GM18858 (cell line): ENCODE measurements at regions not wholly inside any gene's neighbourhood (a gene's known extent, or its start where the extent isn't known, plus 50 kb on each side); places are given as distances from the start of the nearest gene placed in this dataset.

Experiments used
- ATAC-seq: cut with Tn5 transposase; IDR thresholded peaks from one replicate; pipeline ENCODE4 v1.9.1; 2021; ENCODE audit not compliant: unreplicated experiment

DNA sequence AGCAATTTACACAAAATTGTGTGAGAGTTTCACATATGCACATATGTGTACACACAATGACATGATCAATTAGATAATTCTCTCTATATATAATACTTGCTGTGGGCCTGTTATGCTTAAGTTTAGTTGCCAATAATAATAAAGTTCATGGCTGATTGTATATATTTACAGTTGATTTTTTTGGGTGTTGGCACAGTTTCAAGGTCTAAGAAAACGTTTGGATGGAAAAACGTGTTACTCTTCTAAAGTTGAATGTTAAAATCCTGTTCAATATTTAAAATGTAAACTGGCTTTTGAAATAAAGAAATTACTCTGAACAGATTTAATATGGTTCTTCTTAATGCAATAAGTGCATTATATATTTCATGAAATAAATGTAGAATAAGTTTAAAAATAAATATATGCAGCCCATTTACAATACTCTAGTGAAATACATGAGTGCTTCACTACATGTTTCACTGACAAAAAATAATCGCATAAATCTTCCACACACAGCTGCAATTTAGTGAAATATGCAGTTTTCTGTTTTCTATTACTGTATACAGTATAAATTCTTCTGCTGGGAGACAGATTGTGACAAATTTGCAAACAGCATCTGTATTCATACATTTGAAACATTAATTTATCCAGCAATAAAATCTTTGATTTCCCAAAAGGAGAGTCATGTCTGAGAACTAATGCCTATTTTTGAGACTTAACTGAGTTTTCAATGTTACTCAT, 586.9 kb upstream of the KLHL1 start:
- ATAC-seq = no peak

- no peak for ATAC-seq
These were observed 560.7 kb upstream of the KLHL1 start for GRCh38 chr13:70668983-70669382.

- ATAC-seq = no peak
These were observed 560.0 kb upstream of the KLHL1 start for GRCh38 chr13:70668293-70668692.

- no peak for ATAC-seq
These were observed 558.8 kb upstream of the KLHL1 start for GRCh38 chr13:70666883-70667556.

DNA sequence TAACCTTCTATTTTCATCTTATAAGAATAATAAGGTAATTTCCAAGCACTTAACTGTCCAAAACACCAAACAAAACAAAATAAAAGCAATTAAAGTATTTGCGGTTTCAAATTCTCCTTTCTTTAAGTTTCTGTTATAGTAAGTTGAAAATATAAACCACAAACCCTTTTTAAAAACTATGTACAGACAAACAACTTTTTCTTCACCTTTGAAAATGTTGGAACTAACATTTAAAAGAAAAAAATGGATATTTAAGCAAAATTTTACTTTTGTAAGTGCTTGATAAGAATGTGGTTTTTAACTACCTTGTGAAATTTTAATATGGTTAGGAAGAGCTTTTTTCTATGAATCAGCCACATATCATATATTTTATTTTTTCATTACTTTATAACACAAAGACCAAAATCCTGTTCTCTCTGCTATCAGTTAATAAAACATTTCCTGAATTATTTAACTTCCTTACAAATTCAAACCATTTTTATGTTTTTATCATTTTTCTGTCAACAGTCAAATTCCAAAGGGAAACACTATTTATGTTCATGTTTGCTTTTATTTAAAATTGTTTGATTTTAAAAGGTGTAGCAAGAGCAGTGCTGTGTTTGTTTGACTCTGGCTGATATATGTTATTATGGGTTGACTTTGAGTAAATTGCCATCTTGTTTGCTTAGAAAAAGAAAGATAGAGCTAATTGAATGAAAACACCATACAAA, 554.1 kb upstream of the KLHL1 start:
- ATAC-seq = no peak

DNA sequence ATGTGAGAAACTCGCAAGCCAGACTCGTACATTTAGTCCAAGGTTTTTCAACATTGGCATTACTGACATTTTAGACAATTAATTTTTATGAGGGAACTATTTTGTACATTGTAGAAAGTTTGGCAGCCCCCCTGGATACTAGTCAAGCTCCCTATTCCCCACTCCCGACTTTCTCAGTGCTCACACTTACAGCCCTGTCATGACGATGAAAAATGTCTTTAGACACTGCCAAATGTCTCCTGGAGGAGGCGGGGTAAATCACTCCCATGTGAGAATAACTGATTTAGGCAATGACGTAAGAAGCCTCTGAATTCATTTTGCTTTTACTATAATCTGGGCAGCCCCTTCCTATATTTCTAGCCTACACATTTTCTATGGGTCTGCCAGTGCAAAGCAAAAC, 535.8 kb upstream of the KLHL1 start:
- ATAC-seq = no peak

- no peak for ATAC-seq
These were observed 526.6 kb upstream of the KLHL1 start for GRCh38 chr13:70634893-70635292.

GRCh38 chr13:70630247-70630646, 522.0 kb upstream of the KLHL1 start:
- no peak for ATAC-seq

GRCh38 chr13:70623239-70623638, 515.0 kb upstream of the KLHL1 start:
- ATAC-seq = peak; percentile 59

- ATAC-seq = peak; percentile 10
These were observed 514.5 kb upstream of the KLHL1 start for GRCh38 chr13:70622796-70623195.

DNA sequence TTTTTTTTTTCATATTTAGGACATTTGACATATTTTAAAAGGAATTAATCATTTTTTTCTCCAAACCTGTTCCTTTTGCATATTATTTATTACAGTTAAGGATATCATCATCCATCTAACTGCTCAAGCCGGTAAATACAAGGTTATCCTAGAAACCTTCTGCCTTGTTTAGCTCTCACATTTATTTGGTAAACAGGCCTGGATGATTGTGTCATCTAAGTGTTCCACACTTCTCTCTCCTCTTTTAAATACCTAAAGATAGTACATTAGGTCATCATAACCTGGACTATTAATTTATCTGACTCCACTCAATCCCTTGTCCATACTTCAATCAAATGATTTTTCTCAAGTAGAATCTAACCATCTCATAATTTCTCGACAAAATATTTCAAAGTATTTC, 511.7 kb upstream of the KLHL1 start:
- ATAC-seq = no peak

- ATAC-seq = no peak
These were observed 508.6 kb upstream of the KLHL1 start for GRCh38 chr13:70616847-70617246.

- ATAC-seq = no peak
These were observed 505.0 kb upstream of the KLHL1 start for GRCh38 chr13:70613295-70613694.

- ATAC-seq = no peak
These were observed 504.6 kb upstream of the KLHL1 start for GRCh38 chr13:70612881-70613280.

DNA sequence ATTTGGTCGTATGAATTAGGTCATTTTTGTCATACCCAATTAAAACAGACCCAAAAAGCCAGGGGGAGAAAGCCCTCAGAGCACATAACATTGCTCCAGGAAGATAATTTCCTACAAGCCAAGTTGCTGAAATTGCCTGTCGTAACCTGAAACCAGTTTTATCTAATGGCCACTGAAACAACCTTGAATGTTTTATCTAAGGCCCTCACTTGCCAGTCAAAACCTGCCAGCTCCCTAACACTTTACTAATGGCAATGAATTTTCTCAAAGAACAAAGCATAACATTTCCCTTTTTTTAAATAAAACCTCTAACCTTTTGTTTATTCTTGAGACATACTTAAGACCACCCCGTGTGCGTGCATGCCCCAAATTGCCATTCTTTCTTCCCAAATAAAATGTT, 496.2 kb upstream of the KLHL1 start:
- no peak for ATAC-seq

DNA sequence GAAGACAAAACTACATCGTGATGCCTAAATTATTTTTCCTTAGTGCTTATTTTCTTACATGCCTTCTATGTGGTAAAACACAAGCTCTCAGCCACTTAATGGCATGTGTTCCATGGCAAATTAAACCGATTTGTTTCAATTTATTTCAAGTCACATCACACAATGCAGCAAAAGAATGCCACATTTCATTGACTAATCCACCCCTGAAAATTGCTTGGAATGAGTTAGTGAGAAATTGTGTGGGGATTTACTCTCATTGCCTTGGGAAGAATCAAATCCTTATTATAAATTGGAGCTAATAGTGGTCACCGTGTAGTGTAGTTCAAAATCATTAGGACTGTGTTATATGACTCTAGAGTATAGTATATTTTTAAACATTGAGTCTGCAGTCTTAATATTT, 485.5 kb upstream of the KLHL1 start:
- ATAC-seq = no peak

- ATAC-seq = no peak
These were observed 476.9 kb upstream of the KLHL1 start for GRCh38 chr13:70585109-70585508.

GRCh38 chr13:70580825-70581224, 472.6 kb upstream of the KLHL1 start:
- ATAC-seq = no peak

DNA sequence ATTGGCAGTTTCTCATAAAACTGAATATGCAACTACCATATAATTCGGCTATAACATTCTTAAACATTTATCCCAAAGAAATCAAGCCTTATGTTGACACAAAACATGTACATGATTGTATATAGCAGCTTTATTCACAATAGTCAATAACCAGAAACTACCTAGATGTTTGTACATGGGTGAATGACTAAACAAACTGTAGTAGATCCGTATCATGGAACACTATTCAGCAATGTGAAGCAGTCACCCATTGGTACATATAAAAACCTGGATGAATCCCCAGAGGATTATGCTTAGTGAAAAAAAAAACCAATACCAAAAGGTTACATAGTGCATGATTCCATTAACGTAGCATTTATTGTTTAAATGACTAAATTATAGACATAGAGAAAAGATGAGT, 471.7 kb upstream of the KLHL1 start:
- no peak for ATAC-seq

- no peak for ATAC-seq
These were observed 463.0 kb upstream of the KLHL1 start for GRCh38 chr13:70571221-70571620.

- peak; percentile 74 for ATAC-seq
These were observed 460.3 kb upstream of the KLHL1 start for GRCh38 chr13:70568571-70568970.

- ATAC-seq = no peak
These were observed 436.5 kb upstream of the KLHL1 start for GRCh38 chr13:70544706-70545105.
